GM18951 (cell line): ENCODE measurements at regions not wholly inside any gene's neighbourhood (a gene's known extent, or its start where the extent isn't known, plus 50 kb on each side); places are given as distances from the start of the nearest gene placed in this dataset.

Experiments used
- POLR2A ChIP-seq: IDR thresholded peaks from 4 replicates; pipeline ENCODE4 v1.6.1; 2011; ENCODE audit warnings: mild to moderate bottlenecking; ENCODE audit not compliant: insufficient read length, insufficient read depth; ENCODE audit errors: extremely low read depth
- in situ Hi-C: fragments of 300-500 bp; cut with MboI; formaldehyde crosslinking; loops from one replicate; pipeline ENCODE4 v1.12.0; 2022; ENCODE audit warnings: low sequenced_read_pairs, mixed read lengths, inconsistent platforms; ENCODE audit not compliant: unreplicated experiment

DNA sequence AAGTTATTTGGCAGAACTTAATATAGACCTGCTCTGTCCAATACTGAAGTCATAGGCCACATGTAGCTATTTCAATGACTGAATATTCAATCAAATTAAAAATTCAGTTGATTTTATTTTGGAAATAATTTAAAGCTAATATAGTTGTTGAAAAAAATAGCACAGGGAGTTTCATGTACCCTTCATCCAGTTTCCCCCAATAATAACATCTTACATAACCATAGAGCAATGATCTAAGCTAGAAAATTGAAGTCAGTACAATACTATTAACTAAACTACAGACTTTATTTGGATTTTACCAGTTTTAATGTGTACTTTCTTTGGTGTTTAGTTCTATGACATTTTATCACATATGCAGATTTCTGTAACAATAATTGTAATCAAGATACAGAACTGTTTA lies 212.2 kb upstream of the HDDC2 start:
- in situ Hi-C loops, result loop anchor here (25.0 kb wide), 1 partner anchor 248 kb away; no protein-coding TSS in a partner anchor
- TF ChIP-seq POLR2A, result no peak

DNA sequence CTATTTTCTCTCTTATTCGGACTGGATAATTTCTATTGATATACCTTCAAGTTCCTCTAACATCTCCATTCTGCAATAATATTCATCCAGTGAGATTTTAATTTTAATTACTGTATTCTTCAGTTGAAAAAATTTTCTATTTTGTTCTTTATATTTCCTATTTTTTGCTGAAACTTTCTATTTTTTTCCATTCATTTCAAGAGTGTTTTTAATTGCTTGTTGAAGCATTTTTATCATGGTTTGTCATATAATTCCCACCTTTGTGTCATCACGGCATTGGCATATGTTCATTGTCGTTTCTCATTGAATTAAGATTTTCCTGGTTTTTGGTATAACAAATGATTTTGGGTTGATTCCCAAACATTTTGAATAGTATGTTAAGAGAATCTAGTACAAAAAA lies 214.9 kb upstream of the HDDC2 start:
- TF ChIP-seq POLR2A, result no peak

DNA sequence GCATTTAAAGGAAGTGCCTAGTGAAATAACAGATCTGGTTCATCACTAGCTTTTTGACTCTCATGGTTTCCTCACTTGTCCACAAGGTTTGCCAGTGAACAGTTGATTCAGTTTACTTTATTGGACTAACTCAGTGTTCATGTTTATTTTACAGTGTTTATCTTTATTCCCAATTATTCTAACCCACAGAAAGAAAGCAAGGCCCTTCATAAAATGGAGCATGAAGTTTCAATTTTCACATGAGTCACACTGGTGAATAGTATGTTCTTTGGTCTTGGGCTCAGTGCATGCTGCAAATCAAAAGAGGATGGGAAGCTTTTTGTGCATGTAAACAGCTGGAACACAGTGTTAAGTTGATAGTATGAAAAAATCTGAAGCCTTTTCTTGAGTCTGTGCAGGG lies 217.6 kb upstream of the HDDC2 start:
- TF ChIP-seq POLR2A, result no peak
- in situ Hi-C loops, result loop anchor here (25.0 kb wide), 1 partner anchor 243 kb away; no protein-coding TSS in a partner anchor

More for the DNA sequence above, 214.9 kb upstream of the HDDC2 start:
- in situ Hi-C loops, result loop anchor here (25.0 kb wide), 1 partner anchor 246 kb away; no protein-coding TSS in a partner anchor

DNA sequence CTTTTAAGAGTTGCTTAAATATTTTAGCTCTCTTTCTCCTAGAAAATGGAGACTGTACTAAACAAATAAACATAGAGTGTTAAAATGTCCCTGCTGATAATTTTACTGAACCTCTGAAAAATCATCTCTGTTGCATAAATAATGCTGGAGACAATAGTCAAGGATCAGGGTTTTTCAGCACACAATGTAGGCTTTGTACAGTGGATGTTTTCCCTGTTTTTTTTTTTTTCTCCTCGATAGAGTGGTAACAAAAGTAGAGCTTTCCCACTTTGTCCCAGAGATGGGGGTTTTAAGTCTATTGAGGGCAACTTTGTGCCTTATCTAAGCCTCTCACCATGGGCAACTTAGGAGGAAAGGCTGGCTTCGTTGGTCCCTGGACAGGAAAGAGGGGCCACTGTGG lies 222.6 kb upstream of the HDDC2 start:
- in situ Hi-C loops, result loop anchor here (25.0 kb wide), 1 partner anchor 238 kb away; no protein-coding TSS in a partner anchor

DNA sequence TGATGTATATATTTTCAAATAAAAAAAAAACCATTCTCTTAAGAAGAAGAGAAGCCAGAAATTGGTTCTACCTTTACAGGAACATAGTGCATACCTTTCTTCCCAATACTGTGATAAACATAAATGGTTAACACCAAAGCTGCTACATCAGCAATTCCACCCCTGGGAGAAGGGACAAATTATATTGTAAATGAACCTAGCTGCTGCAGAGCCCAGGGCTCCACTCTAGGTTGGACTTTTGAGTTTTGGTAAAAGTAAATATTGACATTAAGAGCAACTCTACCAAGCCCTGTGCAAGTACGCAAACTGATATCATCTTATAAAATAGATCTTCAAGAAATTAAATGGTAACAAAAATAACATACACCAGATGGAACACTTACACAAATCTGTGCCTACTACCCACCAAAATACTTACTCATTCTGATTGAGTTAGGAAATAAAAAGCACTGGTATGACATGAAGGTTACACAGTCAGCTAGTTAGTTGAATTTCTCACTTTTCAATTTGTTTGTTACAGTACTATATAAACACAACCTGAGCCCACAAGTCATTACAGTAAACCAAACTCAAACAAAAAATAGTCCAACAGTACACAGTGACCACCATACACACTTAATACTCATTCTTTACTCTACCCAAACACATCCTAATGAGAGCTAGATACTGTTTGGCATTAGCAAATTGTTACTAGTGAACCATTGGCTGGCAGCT lies 223.3 kb upstream of the HEY2 start:
- in situ Hi-C loops, result no loop called here
- TF ChIP-seq POLR2A, result no peak

More for the DNA sequence above, 222.6 kb upstream of the HDDC2 start:
- no peak for TF ChIP-seq POLR2A

DNA sequence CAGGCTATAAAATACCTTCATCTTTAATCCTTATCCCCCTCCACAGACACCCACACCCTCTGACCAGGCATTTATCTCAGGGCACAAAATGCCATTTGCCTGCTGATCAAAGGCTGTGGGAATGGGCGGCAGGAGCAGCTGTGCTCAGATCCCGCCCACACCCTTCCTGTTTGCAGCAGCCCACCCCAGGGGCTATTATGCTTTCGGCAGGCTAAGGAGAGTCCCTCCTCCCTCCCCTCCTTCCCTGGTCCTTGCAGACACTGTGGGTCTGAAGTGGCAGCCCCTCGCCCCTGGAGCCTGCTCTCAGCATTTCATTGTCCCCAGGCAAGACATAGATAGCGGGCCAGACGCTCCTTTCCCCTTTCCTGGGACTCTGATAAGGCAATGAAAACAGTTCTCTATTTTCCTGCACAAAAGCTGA lies 220.8 kb upstream of the HEY2 start:
- in situ Hi-C loops, result no loop called here
- no peak for TF ChIP-seq POLR2A

DNA sequence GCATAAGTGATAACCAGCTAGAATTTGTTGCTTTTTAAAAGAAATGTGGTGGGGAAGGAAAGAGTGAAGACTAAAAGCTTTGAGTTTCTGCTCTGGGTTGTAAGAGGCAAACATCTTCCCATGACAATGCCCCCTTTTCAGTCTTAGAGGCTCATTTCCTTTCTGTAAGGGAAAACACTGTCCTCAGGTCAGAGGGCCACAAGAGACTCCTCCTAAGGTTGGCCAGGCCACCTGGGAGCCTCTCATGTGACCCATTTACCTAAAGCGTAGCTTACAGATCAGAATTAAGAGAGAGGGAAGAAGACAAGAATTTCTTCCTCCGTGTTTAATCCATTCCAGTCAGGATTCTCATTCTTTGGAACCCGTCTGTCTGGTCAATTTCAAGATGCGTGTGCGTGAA lies 220.4 kb upstream of the HEY2 start:
- no peak for TF ChIP-seq POLR2A
- in situ Hi-C loops, result no loop called here

DNA sequence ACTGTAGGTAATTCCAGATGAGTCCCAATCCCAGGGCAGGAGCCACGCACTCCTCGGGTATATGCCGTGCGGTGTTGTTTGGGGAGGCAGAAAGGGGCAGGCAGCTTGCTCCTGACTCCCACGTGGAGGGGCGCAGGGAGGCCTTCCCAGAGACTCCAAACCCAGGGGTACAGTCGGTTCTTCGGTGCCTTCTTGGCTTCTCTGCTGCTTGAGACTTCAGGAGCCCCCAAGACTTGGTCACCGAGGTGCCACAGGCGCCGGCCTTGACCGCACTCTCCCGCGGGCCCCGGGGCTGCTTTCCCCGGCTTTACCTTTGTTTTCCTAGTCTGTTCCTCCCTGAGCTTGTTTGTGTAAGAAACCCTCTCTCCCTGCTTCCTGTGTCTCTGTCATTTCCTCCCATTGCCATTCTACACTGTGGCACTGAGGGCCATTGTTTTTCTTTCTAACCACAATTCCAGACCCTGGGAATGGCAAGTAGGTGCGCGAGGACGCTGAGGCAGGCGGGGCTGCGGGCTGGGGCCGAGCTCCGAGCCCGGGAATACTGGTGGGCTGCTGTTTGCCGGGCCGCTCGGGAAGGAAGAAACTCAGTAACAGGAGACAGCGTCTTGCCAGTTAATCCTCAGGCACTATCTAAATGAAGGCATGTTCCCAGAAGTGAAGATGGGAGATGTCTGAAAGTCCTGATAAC lies 215.6 kb upstream of the HEY2 start:
- no peak for TF ChIP-seq POLR2A
- in situ Hi-C loops, result no loop called here

DNA sequence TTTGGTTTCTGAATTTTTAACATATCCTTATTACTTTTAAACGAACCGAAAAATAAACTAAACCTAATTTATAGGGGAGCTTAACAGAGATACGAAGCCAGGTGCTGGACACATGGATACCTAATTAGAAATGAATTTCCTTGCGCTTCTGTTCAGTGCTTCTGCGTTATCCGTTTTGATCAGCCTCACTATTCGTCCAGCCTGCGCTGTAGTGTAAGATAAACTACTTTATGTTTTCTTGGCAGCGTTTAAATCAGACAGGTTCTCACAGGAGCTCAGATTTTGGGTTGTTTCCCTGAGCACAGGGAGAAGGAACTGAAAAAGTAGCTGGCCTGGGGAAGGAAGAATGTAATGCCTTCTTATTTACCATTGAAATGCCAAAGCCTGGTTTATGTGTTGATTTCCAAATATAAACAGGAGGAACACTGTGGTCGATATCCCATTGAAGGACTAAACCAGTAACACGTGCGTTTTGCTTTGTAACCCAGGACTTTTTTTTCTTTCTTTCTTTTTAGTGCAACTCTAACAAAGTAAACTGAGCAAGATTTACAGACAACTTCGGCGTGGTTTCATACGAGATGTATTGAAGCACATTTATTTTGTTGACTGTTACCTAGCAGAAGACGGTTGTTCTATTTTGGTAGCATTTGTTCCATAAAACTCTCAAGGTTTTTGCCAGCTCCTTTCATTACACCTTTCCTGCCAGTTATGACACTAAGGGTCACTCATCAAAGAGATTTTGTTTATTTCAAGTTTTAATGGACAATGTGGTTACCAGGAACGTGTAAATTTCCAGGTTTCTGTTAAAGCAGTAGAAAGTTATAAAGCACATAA lies 214.8 kb upstream of the HEY2 start:
- in situ Hi-C loops, result no loop called here
- TF ChIP-seq POLR2A, result no peak

DNA sequence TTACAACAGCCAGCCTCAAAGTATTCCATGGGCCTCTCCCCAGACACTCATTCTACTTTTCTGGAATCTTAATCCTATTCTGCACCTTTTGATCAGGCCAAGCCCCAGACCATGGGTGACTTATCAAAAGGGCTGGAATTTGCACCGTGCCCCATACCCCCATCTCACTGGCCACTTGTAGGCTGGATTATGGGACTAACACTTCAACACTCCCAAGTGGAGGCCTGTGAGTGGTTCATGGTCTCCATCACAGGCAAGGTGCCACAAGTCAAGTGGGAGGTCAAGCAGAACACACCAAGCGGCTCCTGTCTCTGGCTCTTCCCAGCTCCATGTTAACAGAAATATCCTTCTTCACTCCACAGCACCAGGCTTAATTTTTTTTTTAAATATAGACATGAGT lies 212.3 kb upstream of the HEY2 start:
- no peak for TF ChIP-seq POLR2A
- in situ Hi-C loops, result no loop called here

DNA sequence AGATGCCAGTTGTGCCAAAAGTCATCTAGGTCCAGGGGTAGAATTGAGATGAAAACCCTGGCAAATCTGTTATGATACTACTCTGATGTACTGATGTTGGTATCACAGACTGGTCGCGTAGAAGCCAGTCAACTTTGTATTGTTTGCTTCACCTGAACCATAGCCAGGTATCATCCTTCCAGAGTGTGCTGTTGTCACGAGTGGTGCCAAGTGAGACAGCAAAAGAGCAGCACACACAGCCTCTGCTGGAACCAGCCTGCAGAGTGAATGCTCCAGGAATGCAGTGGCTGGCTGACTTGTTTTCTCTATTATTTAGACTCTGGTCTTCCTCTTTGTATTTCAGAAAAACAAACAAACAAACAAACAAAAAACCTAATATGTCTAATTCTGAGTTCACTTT lies 209.5 kb upstream of the HEY2 start:
- TF ChIP-seq POLR2A, result no peak
- in situ Hi-C loops, result no loop called here

DNA sequence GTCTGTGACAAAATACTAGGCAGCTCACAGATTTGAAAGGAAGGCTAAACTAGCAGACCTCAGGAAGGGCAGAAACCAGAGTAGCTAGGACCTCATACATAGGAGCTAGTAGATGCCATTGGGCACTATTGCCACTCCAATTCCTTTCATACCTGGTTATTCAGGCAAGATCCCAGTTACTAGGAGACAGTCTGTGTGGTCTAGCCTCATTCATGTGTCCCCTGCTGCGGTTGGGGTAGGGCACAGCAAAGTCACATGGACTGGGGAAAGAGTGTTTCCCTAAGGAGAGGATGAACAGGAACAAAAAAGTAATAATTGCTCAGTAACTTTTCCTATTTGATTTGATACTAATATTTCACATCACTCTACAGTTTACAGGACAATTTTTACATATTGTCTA lies 204.6 kb upstream of the HEY2 start:
- TF ChIP-seq POLR2A, result no peak
- in situ Hi-C loops, result no loop called here

DNA sequence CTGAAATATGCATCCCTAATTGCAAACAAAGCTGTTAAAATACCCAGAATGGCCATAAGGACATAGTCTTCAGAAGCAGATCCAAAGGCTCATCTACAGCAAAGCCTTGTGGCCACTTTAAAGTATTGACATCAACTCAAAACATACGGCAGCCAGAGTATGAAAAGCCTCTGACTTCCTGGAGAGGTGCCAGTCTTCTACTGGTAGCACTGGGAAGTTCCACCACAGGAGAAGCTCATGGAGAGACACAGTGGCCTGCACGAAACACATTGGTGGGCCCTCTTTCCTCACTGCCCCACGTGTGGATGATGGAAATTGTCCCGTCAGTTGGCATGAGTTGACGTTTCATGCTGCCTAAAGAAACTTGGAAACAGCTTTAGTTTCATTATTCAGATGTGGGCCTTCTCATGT lies 202.6 kb upstream of the HEY2 start:
- TF ChIP-seq POLR2A, result no peak
- in situ Hi-C loops, result no loop called here
